ENCODE measurements at regions not wholly inside any gene's neighbourhood (a gene's known extent, or its start where the extent isn't known, plus 50 kb on each side); places are given as distances from the start of the nearest gene placed in this dataset.

GRCh38 chr3:182740710-182741109 lies 52.6 kb upstream of the ATP11B start:
- no peak for DNase-seq (ENCODE audit: low read depth)

GRCh38 chr3:182741214-182741613 lies 52.1 kb upstream of the ATP11B start:
- Histone ChIP-seq H3K79me2 (ENCODE audit: insufficient read depth, low read length) (no peaks in the 10 kb centered on the region), H3K4me3 (ENCODE audit: insufficient read depth, low read depth, low read length) (no peak overlapping the region), H4K20me1 (ENCODE audit: insufficient read depth, low read length) (no peaks in the 10 kb centered on the region), H3K36me3 (ENCODE audit: insufficient read depth, low read length) (no peaks in the 10 kb centered on the region), H3K9ac (ENCODE audit: low read length) (no peak overlapping the region), H3K27ac (ENCODE audit: low read depth, low read length) (no peak overlapping the region), H2AFZ (ENCODE audit: low read depth, low read length) (no peak overlapping the region), H3K27me3 (ENCODE audit: insufficient read depth, low read length) (no peaks in the 10 kb centered on the region), H3K9me3 (ENCODE audit: insufficient read depth, low read depth, low read length) (no peaks in the 10 kb centered on the region), H3K4me2 (ENCODE audit: low read length) (no peak overlapping the region), H3K4me1 (ENCODE audit: insufficient read depth, low read length) (no peaks in the 10 kb centered on the region)
- DNase-seq (ENCODE audit: low read depth) (no peak), FAIRE-seq (no peak)
- H3K27me3 Mint-ChIP-seq (ENCODE audit: low read depth, unreplicated experiment) = peaks cover 5% of the 10 kb centered on the region
- H3K4me3 Mint-ChIP-seq (ENCODE audit: unreplicated experiment) = no peak overlapping the region
- no peaks in the 10 kb centered on the region for H3K36me3 Mint-ChIP-seq (ENCODE audit: low read depth, unreplicated experiment)
- peaks cover 5% of the 10 kb centered on the region for H3K4me1 Mint-ChIP-seq (ENCODE audit: low read depth, unreplicated experiment)
- TF ChIP-seq EZH2 (IDR thresholded peaks at IDR 0.05; ENCODE audit: insufficient read depth, low read length) (no peak), CTCF (IDR thresholded peaks at IDR 0.05; ENCODE audit: insufficient read depth, low read depth, low read length) (no peak)
- H3K27ac Mint-ChIP-seq (ENCODE audit: unreplicated experiment) = no peak overlapping the region
- no peaks in the 10 kb centered on the region for H3K9me3 Mint-ChIP-seq (ENCODE audit: unreplicated experiment)

More at GRCh38 chr3:182740710-182741109, 52.6 kb upstream of the ATP11B start:
- H3K27me3 Mint-ChIP-seq (ENCODE audit: low read depth, unreplicated experiment) = peaks cover 5% of the 10 kb centered on the region
- Histone ChIP-seq H3K9ac (ENCODE audit: low read length) (no peak overlapping the region), H3K4me2 (ENCODE audit: low read length) (no peak overlapping the region), H3K27ac (ENCODE audit: low read depth, low read length) (no peak overlapping the region), H3K9me3 (ENCODE audit: insufficient read depth, low read depth, low read length) (no peaks in the 10 kb centered on the region), H2AFZ (ENCODE audit: low read depth, low read length) (peak overlapping the region; percentile 29), H4K20me1 (ENCODE audit: insufficient read depth, low read length) (no peaks in the 10 kb centered on the region), H3K27me3 (ENCODE audit: insufficient read depth, low read length) (no peaks in the 10 kb centered on the region), H3K4me3 (ENCODE audit: insufficient read depth, low read depth, low read length) (no peak overlapping the region), H3K4me1 (ENCODE audit: insufficient read depth, low read length) (no peaks in the 10 kb centered on the region), H3K79me2 (ENCODE audit: insufficient read depth, low read length) (no peaks in the 10 kb centered on the region), H3K36me3 (ENCODE audit: insufficient read depth, low read length) (no peaks in the 10 kb centered on the region)
- peaks cover 5% of the 10 kb centered on the region for H3K4me1 Mint-ChIP-seq (ENCODE audit: low read depth, unreplicated experiment)
- no peak for FAIRE-seq
- TF ChIP-seq EZH2 (IDR thresholded peaks at IDR 0.05; ENCODE audit: insufficient read depth, low read length) (no peak), CTCF (IDR thresholded peaks at IDR 0.05; ENCODE audit: insufficient read depth, low read depth, low read length) (no peak)
- no peak overlapping the region for H3K27ac Mint-ChIP-seq (ENCODE audit: unreplicated experiment)
- no peak overlapping the region for H3K4me3 Mint-ChIP-seq (ENCODE audit: unreplicated experiment)
- H3K9me3 Mint-ChIP-seq (ENCODE audit: unreplicated experiment) = no peaks in the 10 kb centered on the region
- H3K36me3 Mint-ChIP-seq (ENCODE audit: low read depth, unreplicated experiment) = no peaks in the 10 kb centered on the region

Measured in astrocyte (in vitro differentiated cells and primary cell).